Uterus (tissue), 3 donors: ENCODE measurements at regions not wholly inside any gene's neighbourhood (a gene's known extent, or its start where the extent isn't known, plus 50 kb on each side); places are given as distances from the start of the nearest gene placed in this dataset.

ENCODE experiments used
- DNase-seq, 2 donors: peaks; one replicate each; pipeline ENCODE4 v3.0.0-alpha.2; 2019 to 2020
- H3K27ac ChIP-seq, 2 donors: fragments of 200-600 bp; sonication (generic); 1 replicate in 1 of 2; 2 replicates in 1 of 2; pipeline ENCODE4 v1.5.1; 2016 to 2018
- H3K27me3 ChIP-seq, 2 donors: fragments of 200-600 bp; sonication (generic); one replicate each; pipeline ENCODE4 v1.5.1; 2018 to 2019; ENCODE audit warnings: control low read depth in 1 of 2
- H3K36me3 ChIP-seq, 2 donors: fragments of 200-600 bp; sonication (generic); one replicate each; pipeline ENCODE4 v1.5.1; 2019; ENCODE audit warnings: control low read depth in 1 of 2
- H3K4me1 ChIP-seq, 2 donors: fragments of 200-600 bp; sonication (generic); one replicate each; pipeline ENCODE4 v1.5.1; 2018 to 2019; ENCODE audit warnings: control low read depth in 1 of 2
- H3K4me3 ChIP-seq, 2 donors: fragments of 200-600 bp; sonication (generic); 1 replicate in 1 of 2; 2 replicates in 1 of 2; pipeline ENCODE4 v1.5.1; 2018 to 2019; ENCODE audit warnings: mild to moderate bottlenecking in 1 of 2
- H3K9me3 ChIP-seq, 2 donors: fragments of 200-600 bp; sonication (generic); one replicate each; pipeline ENCODE4 v1.5.1; 2019; ENCODE audit warnings: control low read depth in 1 of 2
- CTCF ChIP-seq, 4 experiments: fragments of 200-600 bp in 2 of 4; fragments of 450-650 bp in 2 of 4; sonication (generic) in 2 of 4; IDR thresholded peaks; one replicate each; pipeline ENCODE4 v1.5.1; 2016 to 2019; ENCODE audit warnings: antibody characterized with exemption in 4 of 4, mild to moderate bottlenecking in 2 of 4, moderate library complexity in 1 of 4
- POLR2A ChIP-seq, 2 donors: fragments of 450-650 bp; IDR thresholded peaks; one replicate each; pipeline ENCODE4 v1.6.1; 2016; ENCODE audit warnings: antibody characterized with exemption in 2 of 2, mild to moderate bottlenecking in 1 of 2, moderate library complexity in 1 of 2
- intact Hi-C: fragments of 100-400 bp; cut with DNase I; formaldehyde crosslinking; loops from one replicate; pipeline ENCODE4 v1.15.1; 2023; ENCODE audit warnings: low total_unique reads
- donor health status: DM: yes; HTN: yes; CAD: no.

DNA sequence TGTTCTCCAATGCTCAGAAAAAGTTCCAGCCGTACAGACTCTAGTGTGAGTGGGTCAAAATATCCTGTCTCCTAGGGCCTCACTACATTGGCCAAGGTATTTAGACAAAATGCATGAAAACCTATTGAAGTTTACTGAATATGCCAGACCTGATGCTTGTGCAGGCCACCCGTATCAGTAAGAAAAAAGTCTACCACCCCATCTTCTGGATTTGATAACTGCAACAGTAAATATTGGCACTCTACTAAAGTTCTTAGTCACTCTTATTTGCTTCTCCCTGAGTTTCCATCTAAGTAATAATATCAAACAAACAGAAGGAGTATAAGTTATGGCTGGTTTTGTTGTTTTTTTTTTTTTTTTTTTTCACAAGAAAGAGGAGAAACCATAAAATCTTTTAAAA lies 627.7 kb upstream of the KLF4 start:
- no peaks in the 10 kb centered on the region for H3K27me3 ChIP-seq
- TF ChIP-seq POLR2A (IDR thresholded peaks at IDR 0.05) (no peak), CTCF (IDR thresholded peaks at IDR 0.05) (no peak)
- no peaks in the 10 kb centered on the region for H3K9me3 ChIP-seq
- no peaks in the 10 kb centered on the region for H3K36me3 ChIP-seq
- no peak overlapping the region for H3K27ac ChIP-seq
- no peaks in the 10 kb centered on the region for H3K4me1 ChIP-seq
- no peak for DNase-seq
- H3K4me3 ChIP-seq = no peak overlapping the region
- intact Hi-C loops = no loop called here

- no peaks in the 10 kb centered on the region for H3K9me3 ChIP-seq
- H3K36me3 ChIP-seq = no peaks in the 10 kb centered on the region
- no peaks in the 10 kb centered on the region for H3K4me1 ChIP-seq
- no peak overlapping the region for H3K27ac ChIP-seq
- intact Hi-C loops = no loop called here
- TF ChIP-seq CTCF (IDR thresholded peaks at IDR 0.05) (no peak), POLR2A (IDR thresholded peaks at IDR 0.05) (no peak)
- H3K27me3 ChIP-seq = no peaks in the 10 kb centered on the region
- no peak for DNase-seq
- H3K4me3 ChIP-seq = no peak overlapping the region
Observed at GRCh38 chr9:108113596-108113995, 624.0 kb upstream of the KLF4 start.

DNA sequence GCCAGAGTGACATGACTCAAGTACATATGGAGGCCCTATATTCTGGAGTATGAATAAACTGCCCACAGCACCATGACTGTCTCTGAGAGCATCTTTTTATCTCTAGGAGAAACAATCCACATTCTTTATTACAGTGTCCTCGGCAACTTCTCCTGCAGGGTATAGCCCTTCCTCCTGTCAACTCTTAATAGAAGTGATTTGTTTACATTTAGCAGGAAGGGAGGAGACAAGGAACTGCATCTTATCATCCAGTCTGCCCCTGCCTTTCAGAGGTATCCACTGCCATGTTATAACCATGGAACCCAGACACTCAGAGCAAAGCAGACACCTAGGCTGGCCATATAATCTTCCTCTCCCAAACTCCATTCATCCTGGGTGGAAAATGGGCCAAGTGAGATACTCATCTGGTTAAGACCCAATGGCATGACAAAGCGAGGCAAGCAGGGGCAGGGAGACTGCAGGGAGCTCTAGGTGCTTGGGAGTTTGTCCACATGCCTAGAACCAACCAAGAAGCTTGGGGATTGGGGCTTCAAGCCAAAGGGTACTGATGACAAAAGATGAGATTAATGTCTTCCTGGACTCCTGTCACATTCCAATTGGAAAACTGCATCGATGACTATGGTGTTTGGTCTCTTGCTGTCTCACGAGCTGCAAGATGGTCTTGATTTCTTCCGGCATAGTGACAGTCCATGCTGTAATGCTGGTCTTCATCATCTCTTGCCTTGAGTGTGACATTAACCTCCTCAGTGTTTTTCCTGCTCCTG lies 620.5 kb upstream of the KLF4 start:
- Histone ChIP-seq H3K36me3 (no peaks in the 10 kb centered on the region), H3K9me3 (no peaks in the 10 kb centered on the region), H3K27me3 (no peaks in the 10 kb centered on the region), H3K4me3 (no peak overlapping the region), H3K4me1 (no peaks in the 10 kb centered on the region), H3K27ac (no peak overlapping the region)
- no peak for DNase-seq
- intact Hi-C loops = no loop called here
- no peak for TF ChIP-seq CTCF (IDR thresholded peaks at IDR 0.05)
- no peak for TF ChIP-seq POLR2A (IDR thresholded peaks at IDR 0.05)

GRCh38 chr9:108108852-108109448 lies 619.4 kb upstream of the KLF4 start:
- DNase-seq = no peak
- TF ChIP-seq POLR2A (IDR thresholded peaks at IDR 0.05) (no peak), CTCF (IDR thresholded peaks at IDR 0.05) (no peak)
- H3K9me3 ChIP-seq = no peaks in the 10 kb centered on the region
- no peak overlapping the region for H3K4me3 ChIP-seq
- no peaks in the 10 kb centered on the region for H3K27me3 ChIP-seq
- intact Hi-C loops = no loop called here
- no peaks in the 10 kb centered on the region for H3K4me1 ChIP-seq
- no peaks in the 10 kb centered on the region for H3K36me3 ChIP-seq
- no peak overlapping the region for H3K27ac ChIP-seq

GRCh38 chr9:108108280-108108851 lies 618.8 kb upstream of the KLF4 start:
- intact Hi-C loops = no loop called here
- Histone ChIP-seq H3K36me3 (no peaks in the 10 kb centered on the region), H3K9me3 (no peaks in the 10 kb centered on the region), H3K27me3 (no peaks in the 10 kb centered on the region), H3K27ac (no peak overlapping the region), H3K4me3 (no peak overlapping the region), H3K4me1 (no peaks in the 10 kb centered on the region)
- DNase-seq = no peak
- TF ChIP-seq CTCF (IDR thresholded peaks at IDR 0.05) = no peak
- TF ChIP-seq POLR2A (IDR thresholded peaks at IDR 0.05) = no peak
